Mammary epithelial cell (primary cell): ENCODE measurements at regions not wholly inside any gene's neighbourhood (a gene's known extent, or its start where the extent isn't known, plus 50 kb on each side); places are given as distances from the start of the nearest gene placed in this dataset.

Experiments used
- EZH2 ChIP-seq: IDR thresholded peaks from 2 replicates; pipeline ENCODE4 v1.6.1; 2012; ENCODE audit warnings: low read length, inconsistent platforms, borderline replicate concordance
- TF ChIP-seq, protein P1 (sequence below), 2 donors: IDR thresholded peaks in 1 of 2; conservative IDR thresholded peaks in 1 of 2; 2 replicates each; pipeline ENCODE4 v1.5.1; 2011 to 2012; ENCODE audit warnings: inconsistent platforms in 2 of 2, low read length in 2 of 2, mild to moderate bottlenecking in 2 of 2, control low read depth in 1 of 2, low read depth in 1 of 2; ENCODE audit not compliant: insufficient read depth in 1 of 2; ENCODE audit errors: extremely low read depth in 1 of 2

DNA sequence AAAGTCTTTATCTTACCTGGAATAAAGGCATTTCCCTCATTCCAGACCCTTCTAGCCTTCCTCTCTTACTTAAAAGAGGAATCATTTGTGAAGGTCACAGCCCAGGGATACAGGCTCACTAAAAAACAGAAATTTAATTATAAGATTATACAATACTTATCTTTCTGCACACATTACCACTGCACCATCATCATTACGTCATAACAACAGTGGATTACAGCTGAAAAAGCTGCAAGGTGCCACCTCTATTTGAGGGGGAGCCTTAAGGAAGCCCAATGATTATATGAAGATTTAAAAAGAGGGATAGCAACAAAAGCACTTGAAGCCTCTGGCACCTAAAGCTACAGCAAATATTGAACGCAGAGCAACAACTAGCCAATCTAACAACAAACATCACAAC lies 452.9 kb upstream of the EYS start:
- TF ChIP-seq, protein P1, sequence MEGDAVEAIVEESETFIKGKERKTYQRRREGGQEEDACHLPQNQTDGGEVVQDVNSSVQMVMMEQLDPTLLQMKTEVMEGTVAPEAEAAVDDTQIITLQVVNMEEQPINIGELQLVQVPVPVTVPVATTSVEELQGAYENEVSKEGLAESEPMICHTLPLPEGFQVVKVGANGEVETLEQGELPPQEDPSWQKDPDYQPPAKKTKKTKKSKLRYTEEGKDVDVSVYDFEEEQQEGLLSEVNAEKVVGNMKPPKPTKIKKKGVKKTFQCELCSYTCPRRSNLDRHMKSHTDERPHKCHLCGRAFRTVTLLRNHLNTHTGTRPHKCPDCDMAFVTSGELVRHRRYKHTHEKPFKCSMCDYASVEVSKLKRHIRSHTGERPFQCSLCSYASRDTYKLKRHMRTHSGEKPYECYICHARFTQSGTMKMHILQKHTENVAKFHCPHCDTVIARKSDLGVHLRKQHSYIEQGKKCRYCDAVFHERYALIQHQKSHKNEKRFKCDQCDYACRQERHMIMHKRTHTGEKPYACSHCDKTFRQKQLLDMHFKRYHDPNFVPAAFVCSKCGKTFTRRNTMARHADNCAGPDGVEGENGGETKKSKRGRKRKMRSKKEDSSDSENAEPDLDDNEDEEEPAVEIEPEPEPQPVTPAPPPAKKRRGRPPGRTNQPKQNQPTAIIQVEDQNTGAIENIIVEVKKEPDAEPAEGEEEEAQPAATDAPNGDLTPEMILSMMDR (conservative IDR thresholded peaks at IDR 0.05 in 1 of 2, IDR thresholded peaks at IDR 0.05 in 1 of 2; ENCODE audit: extremely low read depth in 1 of 2, insufficient read depth in 1 of 2, low read depth in 1 of 2, low read length in 2 of 2): no peak
- TF ChIP-seq EZH2: no peak
